ENCODE measurements at regions not wholly inside any gene's neighbourhood (a gene's known extent, or its start where the extent isn't known, plus 50 kb on each side); places are given as distances from the start of the nearest gene placed in this dataset.
"Not testable (repeated sequence)": the region's sequence is repeated elsewhere in the genome, so short reads cannot be mapped to it uniquely, and the experiment has no call there.

GRCh38 chr12:4154672-4155225 is 118.8 kb upstream of the CCND2 start:
- H3K27me3 ChIP-seq, result no peaks in the 10 kb centered on the region

DNA sequence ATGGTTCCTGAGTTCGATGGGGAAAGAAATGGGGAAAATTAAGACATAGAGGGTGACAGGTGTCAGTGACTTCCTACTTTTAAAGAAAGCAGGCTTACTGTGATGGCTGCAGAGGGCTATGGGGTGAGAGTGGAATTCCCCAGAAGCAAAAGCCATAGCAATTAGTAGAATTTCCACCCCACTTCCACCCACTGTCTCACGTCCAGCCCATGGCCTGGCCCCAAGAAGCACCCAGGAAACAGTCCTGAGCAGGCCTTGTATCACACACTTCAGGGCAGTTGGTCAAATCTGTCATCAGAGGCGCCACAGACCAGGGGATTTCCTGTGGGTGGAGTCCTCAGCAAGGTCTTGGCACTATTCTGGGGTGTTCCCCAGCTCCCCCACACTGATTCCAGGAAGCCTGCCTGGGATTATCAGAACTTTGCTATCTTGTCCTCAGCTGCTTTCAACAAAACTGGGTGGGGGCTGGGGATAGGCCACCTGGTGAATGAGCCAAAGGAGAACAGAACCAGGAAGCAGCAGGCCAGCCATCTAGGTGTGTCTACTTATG is 120.1 kb upstream of the CCND2 start:
- H3K27me3 ChIP-seq, result no peaks in the 10 kb centered on the region
- H3K4me1 ChIP-seq, result no peaks in the 10 kb centered on the region
- DNase-seq (no peak), ATAC-seq (peak; percentile 60)
- TF ChIP-seq, protein P1, sequence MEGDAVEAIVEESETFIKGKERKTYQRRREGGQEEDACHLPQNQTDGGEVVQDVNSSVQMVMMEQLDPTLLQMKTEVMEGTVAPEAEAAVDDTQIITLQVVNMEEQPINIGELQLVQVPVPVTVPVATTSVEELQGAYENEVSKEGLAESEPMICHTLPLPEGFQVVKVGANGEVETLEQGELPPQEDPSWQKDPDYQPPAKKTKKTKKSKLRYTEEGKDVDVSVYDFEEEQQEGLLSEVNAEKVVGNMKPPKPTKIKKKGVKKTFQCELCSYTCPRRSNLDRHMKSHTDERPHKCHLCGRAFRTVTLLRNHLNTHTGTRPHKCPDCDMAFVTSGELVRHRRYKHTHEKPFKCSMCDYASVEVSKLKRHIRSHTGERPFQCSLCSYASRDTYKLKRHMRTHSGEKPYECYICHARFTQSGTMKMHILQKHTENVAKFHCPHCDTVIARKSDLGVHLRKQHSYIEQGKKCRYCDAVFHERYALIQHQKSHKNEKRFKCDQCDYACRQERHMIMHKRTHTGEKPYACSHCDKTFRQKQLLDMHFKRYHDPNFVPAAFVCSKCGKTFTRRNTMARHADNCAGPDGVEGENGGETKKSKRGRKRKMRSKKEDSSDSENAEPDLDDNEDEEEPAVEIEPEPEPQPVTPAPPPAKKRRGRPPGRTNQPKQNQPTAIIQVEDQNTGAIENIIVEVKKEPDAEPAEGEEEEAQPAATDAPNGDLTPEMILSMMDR (IDR thresholded peaks at IDR 0.05), result no peak
- no peak overlapping the region for H3K27ac ChIP-seq
- H3K36me3 ChIP-seq, result no peaks in the 10 kb centered on the region
- no peaks in the 10 kb centered on the region for H3K9me3 ChIP-seq
- no peak overlapping the region for H3K4me3 ChIP-seq
- intact Hi-C loops (cut with DNase I), result no loop called here

More at GRCh38 chr12:4154672-4155225, 118.8 kb upstream of the CCND2 start:
- DNase-seq, result no peak
- intact Hi-C loops (cut with DNase I), result no loop called here
- Histone ChIP-seq H3K27ac (no peak overlapping the region), H3K4me1 (no peaks in the 10 kb centered on the region), H3K36me3 (no peaks in the 10 kb centered on the region), H3K4me3 (no peak overlapping the region), H3K9me3 (no peaks in the 10 kb centered on the region)
- TF ChIP-seq, protein P1 (IDR thresholded peaks at IDR 0.05), result no peak
- ATAC-seq, result no peak

- H3K27ac ChIP-seq, result no peak overlapping the region
- no peak for ATAC-seq
- intact Hi-C loops (cut with DNase I), result no loop called here
Measured at GRCh38 chr12:4152145-4152795, 121.3 kb upstream of the CCND2 start.

GRCh38 chr12:4151362-4152121 is 122.0 kb upstream of the CCND2 start:
- DNase-seq, result no peak
- no peaks in the 10 kb centered on the region for H3K27me3 ChIP-seq
- no peak overlapping the region for H3K4me3 ChIP-seq
- TF ChIP-seq, protein P1 (IDR thresholded peaks at IDR 0.05), result no peak
- H3K9me3 ChIP-seq, result no peaks in the 10 kb centered on the region
- no peak for ATAC-seq
- H3K4me1 ChIP-seq, result no peaks in the 10 kb centered on the region
- no peaks in the 10 kb centered on the region for H3K36me3 ChIP-seq
- intact Hi-C loops (cut with DNase I), result no loop called here
- H3K27ac ChIP-seq, result no peak overlapping the region

More at GRCh38 chr12:4152145-4152795, 121.3 kb upstream of the CCND2 start:
- H3K4me1 ChIP-seq, result no peaks in the 10 kb centered on the region
- no peak overlapping the region for H3K4me3 ChIP-seq
- no peaks in the 10 kb centered on the region for H3K9me3 ChIP-seq
- H3K27me3 ChIP-seq, result no peaks in the 10 kb centered on the region
- DNase-seq, result no peak
- TF ChIP-seq, protein P1 (IDR thresholded peaks at IDR 0.05), result no peak
- no peaks in the 10 kb centered on the region for H3K36me3 ChIP-seq

DNA sequence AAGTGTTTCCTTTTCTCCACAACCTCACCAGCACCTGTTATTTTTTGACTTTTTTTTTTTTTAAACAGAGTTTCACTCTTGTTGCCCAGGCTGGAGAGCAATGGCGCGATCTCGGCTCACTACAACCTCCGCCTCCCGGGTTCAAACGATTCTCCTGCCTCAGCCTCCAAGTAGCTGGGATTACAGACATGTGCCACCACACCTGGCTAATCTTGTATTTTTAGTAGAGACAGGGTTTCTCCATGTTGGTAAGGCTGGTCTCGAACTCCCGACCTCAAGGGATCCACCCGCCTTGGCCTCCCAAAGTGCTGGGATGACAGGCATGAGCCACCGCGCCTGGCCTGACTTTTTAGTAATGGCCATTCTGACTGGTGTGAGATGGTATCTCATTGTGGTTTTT is 123.2 kb upstream of the CCND2 start:
- H3K36me3 ChIP-seq; H3K4me1 ChIP-seq; ATAC-seq; H3K4me3 ChIP-seq; H3K27ac ChIP-seq; H3K9me3 ChIP-seq; H3K27me3 ChIP-seq; intact Hi-C loops (cut with DNase I); DNase-seq: not testable (repeated sequence)

Measured in upper lobe of right lung (tissue), 1 donor.